ENCODE measurements at regions not wholly inside any gene's neighbourhood (a gene's known extent, or its start where the extent isn't known, plus 50 kb on each side); places are given as distances from the start of the nearest gene placed in this dataset.

DNA sequence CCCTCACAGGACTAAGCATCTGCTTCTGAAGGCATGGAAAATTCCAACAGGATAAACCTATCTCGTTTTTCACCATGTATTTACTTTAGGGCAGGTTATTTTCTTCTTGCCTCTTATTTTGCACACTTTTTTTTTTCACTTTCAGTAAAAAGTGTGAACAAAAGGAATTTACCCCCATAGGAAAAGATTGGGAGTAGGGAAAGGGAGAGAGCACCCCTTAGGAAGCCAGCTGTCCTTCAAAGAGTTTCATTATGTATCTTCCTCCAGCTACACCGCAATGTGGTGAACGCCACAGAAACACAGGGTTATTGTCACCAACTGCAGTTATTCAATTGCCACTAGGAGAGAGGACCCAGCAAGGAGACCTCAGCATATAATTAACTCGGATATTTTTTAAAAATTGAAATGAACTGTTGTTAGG lies 286.2 kb upstream of the VRK2 start:
- no peak overlapping the region for H3K27ac ChIP-seq
- H3K36me3 ChIP-seq: no peaks in the 10 kb centered on the region
- no peaks in the 10 kb centered on the region for H3K9me3 ChIP-seq
- no peaks in the 10 kb centered on the region for H3K27me3 ChIP-seq
- TF ChIP-seq, protein P1, sequence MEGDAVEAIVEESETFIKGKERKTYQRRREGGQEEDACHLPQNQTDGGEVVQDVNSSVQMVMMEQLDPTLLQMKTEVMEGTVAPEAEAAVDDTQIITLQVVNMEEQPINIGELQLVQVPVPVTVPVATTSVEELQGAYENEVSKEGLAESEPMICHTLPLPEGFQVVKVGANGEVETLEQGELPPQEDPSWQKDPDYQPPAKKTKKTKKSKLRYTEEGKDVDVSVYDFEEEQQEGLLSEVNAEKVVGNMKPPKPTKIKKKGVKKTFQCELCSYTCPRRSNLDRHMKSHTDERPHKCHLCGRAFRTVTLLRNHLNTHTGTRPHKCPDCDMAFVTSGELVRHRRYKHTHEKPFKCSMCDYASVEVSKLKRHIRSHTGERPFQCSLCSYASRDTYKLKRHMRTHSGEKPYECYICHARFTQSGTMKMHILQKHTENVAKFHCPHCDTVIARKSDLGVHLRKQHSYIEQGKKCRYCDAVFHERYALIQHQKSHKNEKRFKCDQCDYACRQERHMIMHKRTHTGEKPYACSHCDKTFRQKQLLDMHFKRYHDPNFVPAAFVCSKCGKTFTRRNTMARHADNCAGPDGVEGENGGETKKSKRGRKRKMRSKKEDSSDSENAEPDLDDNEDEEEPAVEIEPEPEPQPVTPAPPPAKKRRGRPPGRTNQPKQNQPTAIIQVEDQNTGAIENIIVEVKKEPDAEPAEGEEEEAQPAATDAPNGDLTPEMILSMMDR (IDR thresholded peaks at IDR 0.05): no peak
- no peak for TF ChIP-seq EP300 (IDR thresholded peaks at IDR 0.05)
- no peak for TF ChIP-seq POLR2A (IDR thresholded peaks at IDR 0.05)
- H3K4me1 ChIP-seq (ENCODE audit: insufficient read depth): peaks cover 5% of the 10 kb centered on the region
- no peak for DNase-seq
- no peak overlapping the region for H3K4me3 ChIP-seq
- 66 to 68% (median 67%) methylated on average over 4 of the region's 4 CpGs for WGBS, 3 donors
- intact Hi-C loops (cut with DNase I): no loop called here

DNA sequence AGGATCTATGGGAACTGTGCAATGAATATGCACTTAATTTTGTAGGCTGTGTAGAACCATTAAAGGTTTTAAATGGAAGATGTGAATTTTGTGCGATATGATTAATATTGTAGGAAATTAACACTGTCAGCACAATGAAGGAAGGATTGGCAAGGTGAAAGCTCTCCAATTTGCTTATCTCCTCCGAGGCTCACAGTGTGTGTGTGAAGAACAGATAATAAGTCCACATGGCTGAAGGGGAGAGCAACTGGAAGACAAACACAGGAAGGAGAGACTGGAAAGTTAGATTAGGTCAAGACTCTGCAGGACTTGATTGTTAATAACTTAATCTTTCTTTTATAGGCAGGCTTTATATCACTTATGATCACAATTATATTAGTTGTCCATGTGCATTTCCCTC lies 269.7 kb upstream of the VRK2 start:
- H3K27me3 ChIP-seq: no peaks in the 10 kb centered on the region
- no peak for DNase-seq
- H3K4me1 ChIP-seq (ENCODE audit: insufficient read depth): no peaks in the 10 kb centered on the region
- no peak overlapping the region for H3K27ac ChIP-seq
- no peak overlapping the region for H3K4me3 ChIP-seq
- TF ChIP-seq, protein P1 (IDR thresholded peaks at IDR 0.05): no peak
- TF ChIP-seq POLR2A (IDR thresholded peaks at IDR 0.05): no peak
- TF ChIP-seq EP300 (IDR thresholded peaks at IDR 0.05): no peak
- H3K36me3 ChIP-seq: no peaks in the 10 kb centered on the region
- H3K9me3 ChIP-seq: no peaks in the 10 kb centered on the region
- intact Hi-C loops (cut with DNase I): no loop called here
- WGBS, 3 donors: 57 to 58% (median 57%) methylated on average over 2 of the region's 2 CpGs

DNA sequence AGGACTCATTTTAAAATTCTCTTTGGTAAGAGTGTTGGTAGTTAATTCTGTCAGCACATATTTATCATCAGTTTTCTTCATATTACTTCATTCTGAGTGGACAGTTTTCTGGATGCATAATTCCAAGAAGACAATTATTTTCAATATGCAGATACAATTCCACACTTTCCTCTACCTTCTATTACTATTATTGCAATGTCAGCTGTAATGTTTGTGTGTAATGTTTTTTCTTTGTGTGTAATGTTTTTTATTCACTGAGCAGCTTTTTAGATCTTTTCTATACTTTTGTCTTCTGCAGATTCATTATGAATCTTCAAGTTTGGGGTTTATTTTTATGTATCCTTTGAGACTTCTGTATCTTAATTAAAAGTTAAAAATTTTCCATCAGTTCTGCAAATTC lies 264.0 kb upstream of the VRK2 start:
- TF ChIP-seq EP300 (IDR thresholded peaks at IDR 0.05) (no peak), POLR2A (IDR thresholded peaks at IDR 0.05) (no peak)
- TF ChIP-seq, protein P1 (IDR thresholded peaks at IDR 0.05): no peak
- intact Hi-C loops (cut with DNase I): no loop called here

DNA sequence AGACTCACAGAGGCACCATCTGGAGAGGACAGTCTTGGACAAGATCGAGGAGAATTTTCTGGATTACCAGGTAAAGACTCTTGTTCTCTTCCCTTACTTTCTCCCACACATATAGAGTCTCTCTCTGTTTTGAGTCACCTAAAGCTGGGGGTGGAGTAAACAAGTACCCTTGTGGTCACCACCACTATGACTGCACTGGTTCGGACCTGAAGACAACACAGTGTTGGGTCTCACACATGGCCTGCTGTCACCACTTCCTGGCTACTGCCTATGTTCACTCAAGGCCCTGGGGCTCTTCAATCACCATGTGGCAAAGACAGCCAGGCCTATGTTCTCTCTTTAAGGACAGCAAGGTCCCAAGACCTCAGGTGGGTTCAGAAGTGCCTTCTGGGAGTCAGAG lies 253.3 kb upstream of the VRK2 start:
- no peaks in the 10 kb centered on the region for H3K4me1 ChIP-seq (ENCODE audit: insufficient read depth)
- no peaks in the 10 kb centered on the region for H3K9me3 ChIP-seq
- H3K27ac ChIP-seq: no peak overlapping the region
- intact Hi-C loops (cut with DNase I): no loop called here
- no peak for DNase-seq
- TF ChIP-seq EP300 (IDR thresholded peaks at IDR 0.05) (no peak), POLR2A (IDR thresholded peaks at IDR 0.05) (no peak)
- TF ChIP-seq, protein P1 (IDR thresholded peaks at IDR 0.05): no peak
- 95 to 100% (median 98%) methylated on average over 2 of the region's 2 CpGs for WGBS, 3 donors
- no peak overlapping the region for H3K4me3 ChIP-seq
- no peaks in the 10 kb centered on the region for H3K36me3 ChIP-seq
- no peaks in the 10 kb centered on the region for H3K27me3 ChIP-seq

More for the DNA sequence above, 264.0 kb upstream of the VRK2 start:
- Histone ChIP-seq H3K36me3 (no peaks in the 10 kb centered on the region), H3K27ac (no peak overlapping the region), H3K4me3 (no peak overlapping the region), H3K9me3 (no peaks in the 10 kb centered on the region), H3K4me1 (ENCODE audit: insufficient read depth) (no peaks in the 10 kb centered on the region), H3K27me3 (no peaks in the 10 kb centered on the region)
- no peak for DNase-seq

DNA sequence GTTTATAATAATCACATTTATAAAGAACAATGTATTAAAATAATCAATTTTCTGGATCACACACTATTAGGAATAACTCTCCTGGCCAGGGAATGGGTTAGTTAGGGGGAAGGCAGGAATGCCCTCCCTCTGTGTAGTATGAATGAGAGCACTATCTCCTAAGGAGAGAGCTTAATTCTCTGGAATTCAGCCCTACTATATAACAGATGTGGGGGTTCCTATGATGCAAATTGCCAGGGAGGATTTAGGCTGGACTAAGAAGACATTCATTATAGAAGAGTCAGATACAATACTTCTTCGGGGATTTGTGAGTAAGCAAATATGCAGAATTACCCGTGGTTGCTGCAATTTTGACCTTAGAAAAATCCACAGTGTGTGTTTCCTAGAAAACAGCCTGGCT lies 250.1 kb upstream of the VRK2 start:
- Histone ChIP-seq H3K9me3 (no peaks in the 10 kb centered on the region), H3K4me3 (no peak overlapping the region), H3K27me3 (no peaks in the 10 kb centered on the region), H3K27ac (no peak overlapping the region), H3K36me3 (no peaks in the 10 kb centered on the region), H3K4me1 (ENCODE audit: insufficient read depth) (no peaks in the 10 kb centered on the region)
- intact Hi-C loops (cut with DNase I): no loop called here
- 7 to 15% (median 11%) methylated on average over 2 of the region's 2 CpGs for WGBS, 3 donors
- TF ChIP-seq POLR2A (IDR thresholded peaks at IDR 0.05) (no peak), EP300 (IDR thresholded peaks at IDR 0.05) (no peak)
- TF ChIP-seq, protein P1 (IDR thresholded peaks at IDR 0.05): no peak
- DNase-seq: no peak

Data from ovary (tissue), 7 donors.